AG09309 (cell line): ENCODE measurements at regions not wholly inside any gene's neighbourhood (a gene's known extent, or its start where the extent isn't known, plus 50 kb on each side); places are given as distances from the start of the nearest gene placed in this dataset.

Experiments used
- DNase-seq: peaks from one replicate; pipeline ENCODE4 v3.0.0-alpha.2; 2010; ENCODE audit warnings: low read depth
- H3K4me3 ChIP-seq: 2 replicates; pipeline ENCODE4 v1.5.1; 2011; ENCODE audit warnings: mild to moderate bottlenecking, low read depth, low read length, moderate library complexity; ENCODE audit not compliant: control insufficient read depth
- TF ChIP-seq, protein P1 (sequence below): IDR thresholded peaks from 2 replicates; pipeline ENCODE4 v1.5.1; 2011; ENCODE audit warnings: mild to moderate bottlenecking, low read depth, low read length, inconsistent platforms; ENCODE audit not compliant: insufficient read depth, control insufficient read depth; ENCODE audit errors: missing control alignments

GRCh38 chr7:52980129-52980528 lies 55.3 kb upstream of the POM121L12 start:
- TF ChIP-seq, protein P1, sequence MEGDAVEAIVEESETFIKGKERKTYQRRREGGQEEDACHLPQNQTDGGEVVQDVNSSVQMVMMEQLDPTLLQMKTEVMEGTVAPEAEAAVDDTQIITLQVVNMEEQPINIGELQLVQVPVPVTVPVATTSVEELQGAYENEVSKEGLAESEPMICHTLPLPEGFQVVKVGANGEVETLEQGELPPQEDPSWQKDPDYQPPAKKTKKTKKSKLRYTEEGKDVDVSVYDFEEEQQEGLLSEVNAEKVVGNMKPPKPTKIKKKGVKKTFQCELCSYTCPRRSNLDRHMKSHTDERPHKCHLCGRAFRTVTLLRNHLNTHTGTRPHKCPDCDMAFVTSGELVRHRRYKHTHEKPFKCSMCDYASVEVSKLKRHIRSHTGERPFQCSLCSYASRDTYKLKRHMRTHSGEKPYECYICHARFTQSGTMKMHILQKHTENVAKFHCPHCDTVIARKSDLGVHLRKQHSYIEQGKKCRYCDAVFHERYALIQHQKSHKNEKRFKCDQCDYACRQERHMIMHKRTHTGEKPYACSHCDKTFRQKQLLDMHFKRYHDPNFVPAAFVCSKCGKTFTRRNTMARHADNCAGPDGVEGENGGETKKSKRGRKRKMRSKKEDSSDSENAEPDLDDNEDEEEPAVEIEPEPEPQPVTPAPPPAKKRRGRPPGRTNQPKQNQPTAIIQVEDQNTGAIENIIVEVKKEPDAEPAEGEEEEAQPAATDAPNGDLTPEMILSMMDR = no peak
- no peak for DNase-seq
- H3K4me3 ChIP-seq = no peak overlapping the region

GRCh38 chr7:52973126-52973525 lies 62.3 kb upstream of the POM121L12 start:
- H3K4me3 ChIP-seq = no peak overlapping the region
- TF ChIP-seq, protein P1 = no peak
- DNase-seq = no peak

- no peak for DNase-seq
- H3K4me3 ChIP-seq = no peak overlapping the region
- TF ChIP-seq, protein P1 = no peak
Observed at GRCh38 chr7:52962402-52963076, 72.9 kb upstream of the POM121L12 start.

DNA sequence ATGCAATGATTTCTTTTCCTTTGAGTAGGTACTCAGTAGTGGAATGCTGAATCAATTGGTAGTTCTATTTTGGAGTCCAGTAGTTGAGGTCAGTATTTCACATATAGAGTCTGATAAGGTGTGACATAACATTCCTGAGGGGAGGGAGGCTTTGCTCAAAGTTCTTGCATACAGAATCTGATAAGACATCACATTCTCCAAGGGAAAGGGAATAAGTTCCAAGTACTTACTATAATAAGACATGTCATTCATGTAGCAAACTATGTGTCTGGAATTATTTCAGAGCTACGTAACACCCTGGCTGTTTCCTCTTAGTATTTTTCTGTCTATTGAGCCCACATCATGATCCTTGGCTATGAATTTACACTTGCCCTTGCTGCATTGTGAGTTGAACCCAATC lies 74.3 kb upstream of the POM121L12 start:
- DNase-seq = no peak
- H3K4me3 ChIP-seq = no peak overlapping the region
- TF ChIP-seq, protein P1 = no peak

- TF ChIP-seq, protein P1 = no peak
- no peak overlapping the region for H3K4me3 ChIP-seq
- DNase-seq = no peak
Observed at GRCh38 chr7:52959878-52960660, 75.4 kb upstream of the POM121L12 start.

GRCh38 chr7:52959336-52959735 lies 76.1 kb upstream of the POM121L12 start:
- no peak for DNase-seq
- TF ChIP-seq, protein P1 = no peak
- no peak overlapping the region for H3K4me3 ChIP-seq
